Anterior cingulate cortex (tissue), 58 donors: ENCODE measurements at regions not wholly inside any gene's neighbourhood (a gene's known extent, or its start where the extent isn't known, plus 50 kb on each side); places are given as distances from the start of the nearest gene placed in this dataset.
"Not testable (repeated sequence)": the region's sequence is repeated elsewhere in the genome, so short reads cannot be mapped to it uniquely, and the experiment has no call there.

Source experiments
- DNase-seq, 58 donors: peaks; one replicate each; lab custom pipeline; 2025; lab: John Stamatoyannopoulos, UW

GRCh38 chr1:168461108-168461507 lies 82.7 kb downstream of the XCL2 start:
- DNase-seq: not testable (repeated sequence)

GRCh38 chr1:168457296-168457695 lies 86.5 kb downstream of the XCL2 start:
- DNase-seq: not testable (repeated sequence)

DNA sequence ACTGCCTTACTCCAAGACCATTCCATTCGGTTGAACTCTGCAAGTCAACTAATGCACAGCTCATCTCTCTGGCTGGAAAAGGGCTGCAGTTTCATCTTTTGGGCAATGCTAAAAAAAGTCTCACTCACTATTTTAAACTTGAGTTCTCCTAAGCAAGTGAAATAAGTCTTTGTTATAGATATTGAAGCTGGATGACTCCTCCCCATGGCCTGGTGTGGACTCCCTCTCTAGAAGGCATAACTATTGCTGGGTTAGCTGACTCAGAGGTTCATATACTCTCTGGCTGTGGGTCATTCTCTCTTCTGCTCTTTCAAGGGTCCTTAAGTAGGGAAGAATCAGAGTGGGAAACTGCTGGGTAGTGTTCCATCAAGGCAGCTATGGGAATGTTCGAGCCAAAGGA lies 88.0 kb downstream of the XCL2 start:
- no peak for DNase-seq

DNA sequence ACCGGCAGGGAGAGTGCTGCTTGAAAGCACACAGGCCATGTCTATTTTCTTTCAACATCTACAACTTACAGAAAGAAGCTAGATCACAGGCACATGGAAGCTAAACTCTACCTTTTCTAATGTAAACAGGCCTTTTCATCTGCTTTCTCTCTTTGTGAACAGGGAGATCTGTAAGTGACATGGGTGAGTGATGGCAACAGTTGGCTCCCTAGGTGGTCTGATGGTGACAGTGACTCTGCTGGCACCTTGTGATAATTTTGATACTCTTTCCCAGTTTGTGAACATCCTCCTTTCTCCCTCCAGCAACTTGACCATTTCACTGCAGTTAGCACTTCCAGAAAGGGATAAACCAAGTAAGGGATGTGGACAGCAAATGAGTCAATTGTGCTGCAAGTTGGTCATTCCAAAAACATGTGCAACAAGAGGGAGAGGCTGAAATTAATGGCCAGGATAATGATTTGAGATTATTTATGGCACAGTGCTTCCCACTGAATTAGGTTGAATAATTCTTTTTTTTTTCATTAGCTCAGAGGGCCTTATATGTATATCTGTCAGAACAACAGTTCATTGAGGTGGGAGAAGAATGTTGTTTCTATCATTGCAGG lies 89.5 kb downstream of the XCL2 start:
- DNase-seq: no peak

DNA sequence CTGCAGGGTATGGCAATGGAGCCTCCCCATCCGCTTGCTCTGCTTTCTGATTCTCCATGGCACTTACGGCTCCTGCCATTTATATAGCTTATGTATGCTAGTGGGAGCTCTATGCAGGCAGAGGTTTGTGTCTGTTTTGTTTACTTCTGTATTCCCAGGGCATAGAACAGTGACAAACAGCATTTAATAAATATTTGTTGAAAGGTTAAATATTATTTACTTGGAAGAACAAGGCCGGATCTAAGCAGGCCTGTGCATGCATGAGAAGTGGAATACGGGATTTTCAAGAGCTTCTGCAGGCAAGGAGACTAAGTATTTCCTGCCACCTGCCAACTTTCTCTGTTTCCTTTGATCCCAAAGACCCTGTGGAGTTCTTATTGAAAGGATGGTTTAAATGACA lies 90.7 kb downstream of the XCL2 start:
- DNase-seq: no peak

DNA sequence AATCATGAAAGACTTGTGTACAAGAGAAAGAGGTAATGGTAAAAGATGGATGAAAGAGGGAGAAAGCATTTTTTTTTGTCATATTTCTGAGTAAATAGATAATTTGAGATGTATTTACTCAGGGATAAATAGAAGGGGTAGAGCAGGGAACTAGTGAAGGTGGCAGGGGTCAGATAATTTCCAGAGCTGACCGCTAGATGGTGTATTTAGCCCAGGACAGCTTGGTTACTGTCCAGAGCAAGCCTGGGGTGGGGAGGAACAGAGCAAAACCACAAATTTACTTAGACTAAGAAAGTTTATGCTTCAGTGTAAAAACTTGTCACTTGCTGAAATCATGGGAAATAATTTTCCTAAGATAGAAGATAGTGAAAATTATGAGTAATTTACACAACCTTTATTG lies 91.5 kb downstream of the XCL2 start:
- DNase-seq: no peak

GRCh38 chr1:168447871-168448270 lies 95.9 kb downstream of the XCL2 start:
- DNase-seq: no peak

- DNase-seq: no peak
Observed at GRCh38 chr1:168446081-168446480, 97.7 kb downstream of the XCL2 start.

DNA sequence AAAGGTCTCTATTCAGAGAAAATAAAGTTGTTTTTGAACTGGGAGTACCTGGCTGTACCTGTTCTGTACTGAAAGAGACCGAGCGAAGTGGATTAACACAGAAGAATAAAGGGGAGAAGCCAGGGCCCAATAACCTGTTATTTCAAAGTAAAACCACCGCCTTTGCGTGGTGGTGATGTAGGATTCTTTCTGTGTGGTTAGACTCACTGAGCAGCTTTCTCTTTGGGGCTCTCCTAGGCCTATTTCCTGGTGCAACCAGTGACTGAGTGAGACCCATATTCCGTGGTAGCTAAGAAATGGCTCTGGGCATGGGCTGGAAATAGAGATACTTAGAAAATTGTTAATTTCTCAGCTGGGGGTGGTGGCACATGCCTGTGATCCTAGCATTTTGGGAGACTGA lies 99.9 kb downstream of the XCL2 start:
- no peak for DNase-seq

DNA sequence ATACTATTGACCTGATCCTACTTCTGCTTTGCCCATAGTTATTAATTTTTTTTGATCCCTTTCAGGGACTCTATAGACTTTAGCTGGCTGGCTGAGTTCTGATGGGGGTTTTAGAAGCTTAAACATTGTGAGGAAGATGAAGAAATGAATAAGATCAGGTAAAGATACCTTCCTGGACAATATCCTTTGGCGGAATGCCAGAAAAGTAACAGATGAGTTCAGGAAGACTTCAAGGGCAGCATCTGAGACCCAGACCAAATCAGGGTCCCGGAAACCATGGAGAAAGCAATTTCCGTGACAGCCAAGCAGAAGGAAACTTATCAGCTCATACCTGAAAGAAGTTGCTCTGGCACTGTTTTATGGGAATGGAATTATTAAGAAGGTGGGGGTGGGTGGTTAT lies 100.4 kb downstream of the XCL2 start:
- no peak for DNase-seq

DNA sequence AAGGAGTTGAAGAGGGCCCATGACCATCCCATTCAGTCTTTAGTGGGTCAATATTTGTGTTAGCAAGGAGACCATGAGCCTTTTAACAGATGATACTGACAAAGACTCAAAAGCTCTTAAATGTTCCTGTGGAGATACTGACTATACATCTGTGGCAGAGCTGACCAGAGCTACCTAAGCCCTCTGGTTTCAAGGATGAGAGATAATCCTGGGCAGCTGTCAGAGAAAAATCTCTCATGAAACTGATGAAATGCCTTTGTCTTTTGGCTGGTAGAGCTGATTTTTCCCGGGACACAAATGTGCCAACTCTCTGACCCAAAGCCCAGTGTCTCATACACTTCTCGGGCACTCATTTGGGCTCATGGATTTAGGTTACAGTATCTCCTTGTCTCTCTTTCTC lies 100.9 kb downstream of the XCL2 start:
- no peak for DNase-seq

- no peak for DNase-seq
Observed at GRCh38 chr1:168441745-168442144, 102.1 kb downstream of the XCL2 start.

GRCh38 chr1:168439456-168440375 lies 104.1 kb downstream of the XCL2 start:
- DNase-seq: peak in 53 of 58 donors; percentile 26 to 92 (median 65)

DNA sequence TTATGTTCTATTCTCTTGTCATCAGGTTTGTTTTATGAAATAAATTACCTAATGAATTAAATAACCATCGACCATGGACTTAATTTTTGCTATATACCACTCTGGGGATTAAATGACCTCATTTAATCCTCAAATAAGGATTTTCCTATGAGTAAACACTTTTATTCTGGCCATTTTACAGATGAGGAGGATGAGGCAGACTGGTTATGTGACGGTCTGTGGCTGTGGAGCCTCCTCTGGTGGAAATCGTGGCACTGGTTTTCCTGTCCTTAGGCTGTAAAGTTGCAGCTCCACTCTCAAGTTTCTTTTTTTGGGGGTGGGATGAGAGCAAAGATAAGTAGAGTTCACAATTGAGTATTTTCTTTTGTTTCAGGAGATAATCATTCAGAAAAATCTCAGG lies 105.2 kb downstream of the XCL2 start:
- no peak for DNase-seq

DNA sequence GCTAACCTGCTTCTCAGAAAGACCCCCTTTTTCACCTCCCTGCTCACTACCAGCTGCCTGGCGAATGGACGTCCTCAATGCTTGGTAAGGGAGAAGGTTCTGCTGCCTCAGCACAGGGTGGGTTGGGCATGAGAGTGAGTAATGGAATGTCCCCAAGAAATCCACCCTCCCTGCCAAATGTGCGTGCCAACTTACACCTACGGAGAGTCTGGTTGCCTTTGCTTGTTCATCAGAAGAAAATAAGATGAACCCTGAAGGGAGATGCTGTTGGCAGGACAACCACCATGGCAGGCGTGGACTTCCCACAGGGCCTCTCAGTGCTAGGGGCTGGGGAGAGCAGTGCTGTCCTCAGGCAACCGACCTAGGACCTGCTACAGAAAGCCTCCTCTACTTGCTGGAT lies 106.0 kb downstream of the XCL2 start:
- peak in 35 of 58 donors; percentile 4 to 86 (median 39) for DNase-seq

GRCh38 chr1:168435439-168435838 lies 108.4 kb downstream of the XCL2 start:
- DNase-seq: no peak

DNA sequence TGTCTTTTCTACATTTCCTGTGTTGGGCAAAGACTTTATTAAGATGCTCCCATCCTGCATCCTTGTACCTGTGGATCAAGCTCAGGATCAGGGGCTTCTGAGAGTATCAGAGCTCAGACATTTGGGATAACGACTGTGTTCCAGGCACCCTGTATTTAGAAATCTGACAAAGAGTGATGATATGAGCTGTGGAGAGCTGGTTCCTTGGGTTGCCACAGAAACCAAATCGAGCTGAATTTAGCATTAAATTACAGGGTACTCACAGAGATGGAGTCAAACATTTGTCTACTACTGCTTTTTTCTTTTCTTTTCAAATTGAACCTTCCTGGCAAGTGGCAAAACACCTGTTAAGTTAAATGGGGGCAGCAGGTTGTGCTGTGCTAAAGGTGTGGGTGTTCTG lies 110.6 kb downstream of the XCL2 start:
- peak in 5 of 58 donors; percentile 16 to 47 (median 27) for DNase-seq

GRCh38 chr1:168431882-168432281 lies 111.9 kb downstream of the XCL2 start:
- DNase-seq: peak in 1 of 58 donors; percentile 13

- DNase-seq: peak in 5 of 58 donors; percentile 0 to 24 (median 12)
Observed at GRCh38 chr1:168430321-168430720, 113.5 kb downstream of the XCL2 start.

- peak in 15 of 58 donors; percentile 5 to 60 (median 17) for DNase-seq
Observed at GRCh38 chr1:168428063-168428731, 115.6 kb downstream of the XCL2 start.

DNA sequence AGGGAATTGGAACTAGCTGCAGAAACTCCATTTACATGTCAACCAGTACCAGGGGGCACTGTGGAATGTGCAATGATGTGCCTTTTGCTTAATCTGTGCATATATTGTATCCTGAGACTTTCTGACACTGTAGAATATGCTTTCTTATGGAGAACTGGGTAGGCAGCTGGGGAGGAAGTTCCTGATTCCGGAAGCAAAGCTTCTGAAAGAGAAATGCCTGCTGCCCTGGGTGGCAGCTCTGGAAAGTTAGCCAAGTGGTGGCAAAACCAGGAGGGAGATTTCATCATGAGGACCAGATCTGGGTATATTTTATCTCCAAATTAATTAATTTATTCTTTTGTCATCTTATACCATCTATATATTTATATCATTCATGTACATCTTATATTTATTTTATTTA lies 116.7 kb downstream of the XCL2 start:
- DNase-seq: no peak
